ENCODE measurements at regions not wholly inside any gene's neighbourhood (a gene's known extent, or its start where the extent isn't known, plus 50 kb on each side); places are given as distances from the start of the nearest gene placed in this dataset.
"Not testable (repeated sequence)": the region's sequence is repeated elsewhere in the genome, so short reads cannot be mapped to it uniquely, and the experiment has no call there.

DNA sequence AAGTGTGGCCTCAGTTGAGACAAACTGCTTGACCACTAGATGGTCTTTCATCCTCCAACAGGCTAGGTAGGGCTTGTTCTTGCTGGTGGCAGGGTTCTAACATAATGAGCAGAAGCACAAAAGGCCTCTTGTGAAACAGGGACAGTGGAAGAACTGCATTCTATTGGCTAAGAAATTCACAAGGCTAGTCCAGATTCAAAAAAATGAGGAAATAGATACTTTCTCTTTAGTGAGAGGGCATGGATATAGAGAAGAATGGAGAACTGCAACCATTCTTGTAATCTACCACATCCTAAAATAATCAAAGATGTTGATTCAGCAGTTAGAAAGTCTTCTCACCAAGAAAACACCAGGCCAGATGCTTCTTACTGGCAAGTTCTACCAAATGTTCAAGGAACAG lies 143.7 kb upstream of the LRIG1 start:
- Histone ChIP-seq H3K9me3 (ENCODE audit: control extremely low read depth in 1 of 3, control insufficient read depth in 2 of 3, insufficient read depth in 1 of 3, low read length in 2 of 3) (no peaks in the 10 kb centered on the region), H2AFZ (ENCODE audit: insufficient read depth, low read depth, low read length, poor library complexity, severe bottlenecking) (no peak overlapping the region), H3K4me3 (ENCODE audit: control extremely low read depth in 1 of 5, extremely low read depth in 1 of 5, insufficient read depth in 1 of 5, low read depth in 2 of 5, low read length in 4 of 5) (no peak overlapping the region), H3K27me3 (replicated peaks in 1 of 4; ENCODE audit: control extremely low read depth in 1 of 4, control insufficient read depth in 3 of 4, insufficient read depth in 4 of 4, low read length in 3 of 4) (no peaks in the 10 kb centered on the region), H3K9ac (ENCODE audit: low read length) (no peak overlapping the region), H3K4me1 (ENCODE audit: control insufficient read depth in 2 of 2, insufficient read depth in 2 of 2, low read length in 2 of 2) (no peaks in the 10 kb centered on the region), H3K36me3 (replicated peaks in 1 of 2; ENCODE audit: control extremely low read depth in 1 of 2, control insufficient read depth in 1 of 2, extremely low read depth in 1 of 2, insufficient read depth in 2 of 2, low read length in 1 of 2) (no peaks in the 10 kb centered on the region), H3K4me2 (replicated peaks; ENCODE audit: low read depth, low read length, poor library complexity, severe bottlenecking) (no peak overlapping the region), H4K20me1 (ENCODE audit: control insufficient read depth, insufficient read depth, low read length, poor library complexity, severe bottlenecking) (no peaks in the 10 kb centered on the region), H3K79me2 (ENCODE audit: control insufficient read depth, insufficient read depth, low read length) (no peaks in the 10 kb centered on the region), H3K27ac (ENCODE audit: low read length in 2 of 2) (no peak overlapping the region)
- H3K27ac Mint-ChIP-seq = no peak overlapping the region
- ATAC-seq (ENCODE audit: low read depth) = no peak
- TF ChIP-seq, protein P1, sequence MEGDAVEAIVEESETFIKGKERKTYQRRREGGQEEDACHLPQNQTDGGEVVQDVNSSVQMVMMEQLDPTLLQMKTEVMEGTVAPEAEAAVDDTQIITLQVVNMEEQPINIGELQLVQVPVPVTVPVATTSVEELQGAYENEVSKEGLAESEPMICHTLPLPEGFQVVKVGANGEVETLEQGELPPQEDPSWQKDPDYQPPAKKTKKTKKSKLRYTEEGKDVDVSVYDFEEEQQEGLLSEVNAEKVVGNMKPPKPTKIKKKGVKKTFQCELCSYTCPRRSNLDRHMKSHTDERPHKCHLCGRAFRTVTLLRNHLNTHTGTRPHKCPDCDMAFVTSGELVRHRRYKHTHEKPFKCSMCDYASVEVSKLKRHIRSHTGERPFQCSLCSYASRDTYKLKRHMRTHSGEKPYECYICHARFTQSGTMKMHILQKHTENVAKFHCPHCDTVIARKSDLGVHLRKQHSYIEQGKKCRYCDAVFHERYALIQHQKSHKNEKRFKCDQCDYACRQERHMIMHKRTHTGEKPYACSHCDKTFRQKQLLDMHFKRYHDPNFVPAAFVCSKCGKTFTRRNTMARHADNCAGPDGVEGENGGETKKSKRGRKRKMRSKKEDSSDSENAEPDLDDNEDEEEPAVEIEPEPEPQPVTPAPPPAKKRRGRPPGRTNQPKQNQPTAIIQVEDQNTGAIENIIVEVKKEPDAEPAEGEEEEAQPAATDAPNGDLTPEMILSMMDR (IDR thresholded peaks at IDR 0.05) = no peak
- no peak for TF ChIP-seq EZH2 (IDR thresholded peaks at IDR 0.05; ENCODE audit: borderline replicate concordance, insufficient read depth, low read depth, low read length, poor library complexity, severe bottlenecking)
- H3K27me3 Mint-ChIP-seq = peaks cover 25% of the 10 kb centered on the region
- no peak for DNase-seq
- H3K4me1 Mint-ChIP-seq = peaks cover under 1% of the 10 kb centered on the region
- intact Hi-C loops (cut with micrococcal nuclease) = no loop called here
- CTCF ChIA-PET = no interaction called here
- H3K9me3 Mint-ChIP-seq (ENCODE audit: insufficient read depth) = peaks cover 4% of the 10 kb centered on the region
- POLR2A ChIA-PET = no interaction called here
- no peak overlapping the region for H3K4me3 Mint-ChIP-seq

DNA sequence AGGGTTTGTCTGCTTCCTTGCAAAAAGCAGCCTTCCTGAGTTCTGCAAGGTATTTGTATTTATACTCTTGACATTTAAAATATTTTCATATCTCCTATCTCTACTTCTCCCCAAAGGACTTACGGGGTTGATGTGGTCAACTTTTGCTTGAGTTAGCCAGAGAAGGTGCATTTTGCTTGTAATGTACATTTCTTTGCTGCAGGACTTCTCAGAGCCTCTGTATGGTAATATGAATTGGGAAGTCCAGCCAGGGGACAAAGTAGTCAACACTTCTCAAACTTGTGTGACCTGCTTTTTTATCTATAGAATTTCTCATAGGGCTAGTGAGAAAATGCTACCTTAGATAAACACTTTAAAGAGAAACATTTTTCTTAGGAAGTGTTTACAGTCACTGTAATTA lies 148.2 kb upstream of the LRIG1 start:
- intact Hi-C loops (cut with micrococcal nuclease) = no loop called here
- Mint-ChIP-seq H3K4me3 (no peak overlapping the region), H3K27ac (no peak overlapping the region), H3K9me3 (ENCODE audit: insufficient read depth) (peaks cover 4% of the 10 kb centered on the region), H3K27me3 (peaks cover 30% of the 10 kb centered on the region), H3K4me1 (no peaks in the 10 kb centered on the region)
- H3K36me3 ChIP-seq (replicated peaks in 1 of 2; ENCODE audit: control extremely low read depth in 1 of 2, control insufficient read depth in 1 of 2, extremely low read depth in 1 of 2, insufficient read depth in 2 of 2, low read length in 1 of 2) = no peaks in the 10 kb centered on the region
- WGBS (ENCODE audit: insufficient coverage) = no CpG with 5 or more reads among the region's 1 CpG
- H3K27ac ChIP-seq (ENCODE audit: low read length in 2 of 2) = no peak overlapping the region
- ChIA-PET POLR2A (no interaction called here), CTCF (no interaction called here)
- H3K4me2 ChIP-seq (replicated peaks; ENCODE audit: low read depth, low read length, poor library complexity, severe bottlenecking) = no peak overlapping the region
- no peaks in the 10 kb centered on the region for H3K4me1 ChIP-seq (ENCODE audit: control insufficient read depth in 2 of 2, insufficient read depth in 2 of 2, low read length in 2 of 2)
- peaks cover 0 to 3% (median 0%) of the 10 kb centered on the region in 3 donors for H3K9me3 ChIP-seq (ENCODE audit: control extremely low read depth in 1 of 3, control insufficient read depth in 2 of 3, insufficient read depth in 1 of 3, low read length in 2 of 3)
- no peaks in the 10 kb centered on the region for H3K27me3 ChIP-seq (replicated peaks in 1 of 4; ENCODE audit: control extremely low read depth in 1 of 4, control insufficient read depth in 3 of 4, insufficient read depth in 4 of 4, low read length in 3 of 4)
- no peak overlapping the region for H2AFZ ChIP-seq (ENCODE audit: insufficient read depth, low read depth, low read length, poor library complexity, severe bottlenecking)
- ATAC-seq (ENCODE audit: low read depth) = no peak
- TF ChIP-seq EZH2 (IDR thresholded peaks at IDR 0.05; ENCODE audit: borderline replicate concordance, insufficient read depth, low read depth, low read length, poor library complexity, severe bottlenecking) = no peak
- TF ChIP-seq, protein P1 (IDR thresholded peaks at IDR 0.05) = no peak
- H3K79me2 ChIP-seq (ENCODE audit: control insufficient read depth, insufficient read depth, low read length) = no peaks in the 10 kb centered on the region
- no peak overlapping the region for H3K4me3 ChIP-seq (ENCODE audit: control extremely low read depth in 1 of 5, extremely low read depth in 1 of 5, insufficient read depth in 1 of 5, low read depth in 2 of 5, low read length in 4 of 5)
- DNase-seq = no peak
- no peak overlapping the region for H3K9ac ChIP-seq (ENCODE audit: low read length)
- H4K20me1 ChIP-seq (ENCODE audit: control insufficient read depth, insufficient read depth, low read length, poor library complexity, severe bottlenecking) = no peaks in the 10 kb centered on the region

DNA sequence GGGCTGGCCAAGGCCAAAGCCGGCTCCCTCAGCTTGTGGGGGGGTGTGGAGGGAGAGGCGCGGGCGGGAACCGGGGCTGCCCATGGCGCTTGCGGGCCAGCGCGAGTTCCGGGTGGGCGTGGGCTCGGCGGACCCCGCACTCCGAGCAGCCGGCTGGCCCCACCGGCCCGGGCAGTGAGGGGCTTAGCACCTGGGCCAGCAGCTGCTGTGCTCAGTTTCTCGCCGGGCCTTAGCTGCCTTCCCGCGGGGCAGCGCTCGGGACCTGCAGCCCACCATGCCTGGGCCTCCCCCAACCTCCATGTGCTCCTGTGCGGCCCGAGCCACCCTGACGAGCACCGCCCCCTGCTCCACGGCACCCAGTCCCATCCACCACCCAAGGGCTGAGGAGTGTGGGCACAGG lies 150.7 kb upstream of the LRIG1 start:
- H3K9me3 ChIP-seq (ENCODE audit: control extremely low read depth in 1 of 3, control insufficient read depth in 2 of 3, insufficient read depth in 1 of 3, low read length in 2 of 3); H3K4me1 ChIP-seq (ENCODE audit: control insufficient read depth in 2 of 2, insufficient read depth in 2 of 2, low read length in 2 of 2); intact Hi-C loops (cut with micrococcal nuclease); H3K27ac Mint-ChIP-seq; H3K36me3 ChIP-seq (replicated peaks in 1 of 2; ENCODE audit: control extremely low read depth in 1 of 2, control insufficient read depth in 1 of 2, extremely low read depth in 1 of 2, insufficient read depth in 2 of 2, low read length in 1 of 2); H3K9ac ChIP-seq (ENCODE audit: low read length); DNase-seq; H3K27ac ChIP-seq (ENCODE audit: low read length in 2 of 2); H4K20me1 ChIP-seq (ENCODE audit: control insufficient read depth, insufficient read depth, low read length, poor library complexity, severe bottlenecking); H3K79me2 ChIP-seq (ENCODE audit: control insufficient read depth, insufficient read depth, low read length); POLR2A ChIA-PET; H3K4me2 ChIP-seq (replicated peaks; ENCODE audit: low read depth, low read length, poor library complexity, severe bottlenecking); H3K27me3 ChIP-seq (replicated peaks in 1 of 4; ENCODE audit: control extremely low read depth in 1 of 4, control insufficient read depth in 3 of 4, insufficient read depth in 4 of 4, low read length in 3 of 4); H3K4me1 Mint-ChIP-seq; H2AFZ ChIP-seq (ENCODE audit: insufficient read depth, low read depth, low read length, poor library complexity, severe bottlenecking); H3K9me3 Mint-ChIP-seq (ENCODE audit: insufficient read depth); H3K4me3 Mint-ChIP-seq; H3K4me3 ChIP-seq (ENCODE audit: control extremely low read depth in 1 of 5, extremely low read depth in 1 of 5, insufficient read depth in 1 of 5, low read depth in 2 of 5, low read length in 4 of 5); ATAC-seq (ENCODE audit: low read depth); CTCF ChIA-PET: not testable (repeated sequence)
- H3K27me3 Mint-ChIP-seq = peaks cover 25% of the 10 kb centered on the region
- WGBS (ENCODE audit: insufficient coverage) = 97% methylated on average over 26 of the region's 29 CpGs

Data from B cell (primary cell).